Right cardiac atrium (tissue), 5 donors: ENCODE measurements at regions not wholly inside any gene's neighbourhood (a gene's known extent, or its start where the extent isn't known, plus 50 kb on each side); places are given as distances from the start of the nearest gene placed in this dataset.

Experiments
- ATAC-seq, 2 donors: fragments of 200-7000 bp; cut with Tn5 transposase; one replicate each; pipeline versions ENCODE4 v1.8.0 to v1.9.1; 2020; ENCODE audit warnings: moderate library complexity in 2 of 2, mild to moderate bottlenecking in 1 of 2
- DNase-seq, 3 donors: peaks; one replicate each; pipeline ENCODE4 v3.0.0-alpha.2; 2020
- H3K27ac ChIP-seq: one replicate; pipeline ENCODE4 v1.5.1; 2013; ENCODE audit warnings: mild to moderate bottlenecking, low read length, control low read depth, moderate library complexity
- H3K27me3 ChIP-seq: one replicate; pipeline ENCODE4 v1.6.1; 2013; ENCODE audit not compliant: control insufficient read depth, insufficient read depth
- H3K4me1 ChIP-seq: one replicate; pipeline ENCODE4 v1.6.1; 2013; ENCODE audit warnings: low read length; ENCODE audit not compliant: control insufficient read depth, insufficient read depth
- H3K4me3 ChIP-seq: one replicate; pipeline ENCODE4 v1.5.1; 2013; ENCODE audit warnings: low read length, control low read depth
- H3K9me3 ChIP-seq: one replicate; pipeline ENCODE4 v1.6.1; 2013; ENCODE audit warnings: low read length; ENCODE audit not compliant: control insufficient read depth
- WGBS: extraction: QIAGEN DNeasy Blood & Tissue Kit; methylation state at CpG from one replicate; pipeline ENCODE4 v1.1.7; 2013; 5-methylcytosine and 5-hydroxymethylcytosine counted together
- intact Hi-C, 4 donors: fragments of 100-400 bp; cut with DNase I; formaldehyde crosslinking; loops; one replicate each; pipeline versions ENCODE4 v1.11.0 to v1.14.0; 2022 to 2023
- donor health status: healthy with polysubstance abuse.
- donor health status: DM: no; HTN: yes; CAD: no.
- donor health status: DM: no; HTN: no; CAD: no.
- donor health status: DM: no; HTN: yes; CAD: no; lungs with severe emphysema.
- donor health status: DM: yes; HTN: yes; CAD: no.

DNA sequence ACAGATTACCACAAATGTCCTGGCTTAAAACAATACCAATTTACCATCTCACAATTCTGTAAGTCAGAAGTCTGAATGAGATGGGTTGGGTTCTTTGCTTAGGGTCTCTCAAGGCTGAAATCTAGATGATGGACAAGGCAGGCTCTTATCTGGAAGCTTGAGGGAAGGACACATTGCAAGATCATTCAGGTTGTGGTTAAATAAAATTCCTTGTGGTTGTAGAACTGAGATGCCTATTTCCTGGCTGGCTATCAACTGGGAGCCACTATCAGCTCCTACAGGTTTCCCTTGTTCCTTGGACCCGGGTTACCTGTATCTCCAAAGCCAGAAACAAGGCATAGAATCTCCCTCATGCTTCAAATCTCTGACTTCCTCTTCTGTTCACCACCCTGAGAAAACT is 148.4 kb downstream of the MDFIC start:
- Histone ChIP-seq H3K9me3 (no peaks in the 10 kb centered on the region), H3K27ac (no peak overlapping the region), H3K4me3 (no peak overlapping the region), H3K27me3 (no peaks in the 10 kb centered on the region), H3K4me1 (no peaks in the 10 kb centered on the region)
- intact Hi-C loops = no loop called here
- WGBS = 73% methylated on average over 1 of the region's 1 CpG
- DNase-seq = no peak
- ATAC-seq = no peak
